ENCODE measurements at regions not wholly inside any gene's neighbourhood (a gene's known extent, or its start where the extent isn't known, plus 50 kb on each side); places are given as distances from the start of the nearest gene placed in this dataset.

DNA sequence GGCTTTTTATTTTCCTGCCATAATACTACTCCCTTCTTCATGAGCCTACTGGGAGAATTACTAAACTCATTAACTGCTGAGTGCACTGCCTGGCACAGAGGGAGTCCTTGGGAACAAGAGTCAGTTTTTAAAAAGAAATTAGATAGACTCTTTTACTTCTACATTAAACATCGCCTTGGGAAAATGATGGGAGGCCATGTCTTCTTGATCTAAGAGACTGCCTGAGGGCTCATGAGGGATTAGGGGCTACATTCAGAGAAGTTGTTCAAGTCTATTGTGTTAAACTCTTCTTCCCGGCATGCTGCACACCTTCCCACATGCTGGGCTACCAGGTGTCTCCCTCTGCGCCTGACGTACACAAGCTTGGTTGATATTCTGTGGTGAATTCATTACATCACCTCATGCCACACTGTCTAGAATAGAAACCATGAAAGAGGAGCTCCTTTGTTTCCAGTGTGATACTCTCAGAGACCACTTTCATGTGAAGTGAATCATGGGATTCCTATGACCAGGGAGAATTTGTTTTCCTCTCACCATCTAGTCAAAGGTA, 1422.3 kb downstream of the AACS start:
- no peak for FAIRE-seq

DNA sequence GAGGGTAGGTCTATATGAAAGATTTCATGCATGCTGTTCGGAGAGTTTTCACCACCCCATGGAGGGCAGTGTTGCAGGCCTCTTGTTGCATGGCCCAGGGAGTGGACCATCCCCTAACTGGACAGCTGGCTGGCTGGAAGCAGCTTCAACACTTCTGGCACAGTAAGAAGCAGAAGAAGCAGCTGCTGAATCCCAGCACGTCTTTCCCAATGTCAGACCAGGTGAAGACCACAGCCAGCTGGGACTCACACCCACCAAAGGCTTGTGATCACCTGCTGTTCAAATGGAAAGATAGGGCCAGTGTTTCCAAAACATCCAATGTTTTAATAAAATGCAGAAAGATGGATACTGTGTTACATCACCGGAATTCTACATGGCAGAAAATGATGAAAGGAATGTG, 1423.6 kb downstream of the AACS start:
- FAIRE-seq: no peak

DNA sequence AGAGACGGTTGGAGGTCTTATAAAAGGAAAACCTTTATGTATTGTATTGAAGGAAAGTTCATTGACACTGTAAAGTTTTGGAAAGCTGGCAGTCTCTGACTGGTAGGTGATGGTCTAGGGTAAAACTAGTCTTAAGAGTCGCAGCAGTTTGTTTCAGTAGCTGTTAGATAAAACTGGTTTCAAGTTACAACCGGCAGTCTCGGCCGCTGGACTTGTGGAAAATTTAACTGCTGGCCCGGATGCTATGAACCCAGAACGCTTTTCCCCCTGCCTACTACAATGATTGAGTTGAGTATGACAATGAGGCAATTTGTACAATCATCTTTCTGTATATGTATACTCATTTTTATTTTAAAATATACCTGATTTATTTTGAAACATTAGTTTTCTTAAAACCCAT, 1426.9 kb downstream of the AACS start:
- no peak for FAIRE-seq

DNA sequence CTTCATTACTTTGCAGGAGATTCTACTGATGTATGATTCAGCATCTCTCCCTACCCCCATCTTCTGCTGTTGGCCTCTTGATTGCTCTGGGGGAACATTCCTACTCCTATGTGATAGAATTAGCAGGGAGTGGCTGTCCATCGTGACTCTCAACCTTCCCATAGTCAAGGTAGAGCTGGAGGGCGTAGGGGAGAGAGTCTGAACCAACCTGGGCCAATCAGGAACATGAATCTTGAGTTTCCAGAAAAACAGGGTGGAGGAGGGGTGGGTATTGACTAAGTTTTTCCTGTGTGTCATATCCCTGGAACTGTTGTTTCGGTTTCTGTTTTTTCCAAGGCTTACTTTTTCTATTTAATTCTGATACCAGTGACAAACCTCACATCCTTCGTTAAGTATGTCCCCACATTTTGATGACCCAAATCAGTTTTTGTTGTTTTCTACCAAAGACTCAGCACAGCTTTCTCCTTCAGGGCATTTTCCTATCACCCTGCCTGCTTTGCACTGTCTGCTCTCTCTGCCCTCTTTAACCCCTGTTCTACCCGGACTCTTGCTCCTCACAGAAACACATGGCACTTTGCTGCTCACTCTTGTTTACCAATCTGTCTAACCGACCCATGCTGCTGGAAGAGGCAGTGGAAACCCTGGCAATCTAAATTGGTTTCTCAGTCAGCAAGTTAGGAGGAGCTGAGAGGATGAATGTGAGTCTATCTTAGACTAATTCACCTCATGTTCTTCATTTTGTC, 1428.3 kb downstream of the AACS start:
- FAIRE-seq: no peak

DNA sequence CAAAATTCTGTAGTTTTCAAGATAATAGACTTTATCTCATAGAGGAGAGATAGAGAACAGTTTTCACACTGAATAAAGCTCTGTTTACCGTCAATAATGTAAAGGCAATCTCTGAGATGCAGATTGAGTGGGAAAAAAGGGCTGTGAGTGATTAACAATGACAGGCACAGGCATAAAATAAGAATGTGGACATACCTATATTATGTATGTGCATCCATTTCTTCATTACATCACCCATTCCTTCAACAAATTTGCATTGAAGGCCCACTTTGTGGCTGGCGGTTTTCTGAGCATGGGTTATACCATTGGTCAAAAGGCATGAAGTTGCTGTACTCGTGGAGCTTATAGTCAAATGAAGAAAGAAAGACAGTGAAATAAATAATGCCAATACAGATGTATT, 1431.0 kb downstream of the AACS start:
- FAIRE-seq: no peak

DNA sequence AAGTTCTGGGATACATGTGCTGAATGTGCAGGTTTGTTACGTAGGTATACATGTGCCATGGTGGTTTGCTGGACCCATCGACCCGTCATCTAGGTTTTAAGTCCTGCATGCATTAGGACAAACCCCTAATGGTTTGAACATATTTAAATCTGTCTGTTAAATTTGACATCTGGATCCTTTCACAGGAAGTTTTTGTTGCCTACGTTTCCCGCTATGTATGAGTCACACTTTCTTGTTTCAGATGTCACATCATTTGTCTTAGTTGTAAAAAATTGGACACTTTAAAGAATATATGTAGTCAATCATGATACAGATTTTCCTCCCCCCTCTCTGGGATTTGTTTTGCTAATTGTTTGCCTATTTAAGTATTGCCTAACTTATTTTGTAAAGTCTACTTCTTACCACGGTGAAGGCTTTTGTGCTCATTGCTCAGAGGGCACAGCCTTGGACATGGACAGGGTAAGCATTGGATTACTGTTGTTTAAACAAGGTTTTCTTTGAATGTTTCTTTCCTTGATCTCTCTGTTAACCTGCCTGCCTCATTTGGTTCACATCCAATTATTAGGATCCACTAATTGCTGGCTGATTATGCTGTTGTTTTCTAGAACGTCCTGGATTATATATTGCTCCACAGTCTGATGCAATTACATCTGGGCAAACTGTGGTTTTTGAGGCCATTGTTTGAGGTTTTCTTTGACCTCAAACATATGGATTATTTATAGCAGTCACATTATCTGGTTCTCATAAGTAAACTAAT, 1441.4 kb downstream of the AACS start:
- FAIRE-seq: no peak

DNA sequence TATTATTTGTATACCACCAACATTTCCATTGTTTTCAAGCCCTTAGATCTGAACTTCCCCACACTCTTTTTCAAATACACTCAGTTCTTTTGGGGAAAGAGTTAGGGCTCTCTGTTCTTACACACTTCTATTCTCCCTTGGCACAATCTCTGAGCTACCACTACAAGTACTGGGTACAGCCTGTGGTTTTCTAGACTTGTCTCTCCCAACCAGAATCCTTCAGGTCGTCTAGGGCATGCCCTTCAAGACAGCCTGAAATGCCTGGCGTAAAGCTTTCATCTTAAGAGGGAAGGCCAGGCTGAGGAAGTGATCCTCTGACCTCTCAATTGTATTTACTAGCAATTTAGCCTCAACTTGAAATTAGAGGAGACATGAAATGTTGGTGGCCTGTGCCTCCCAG, 1442.0 kb downstream of the AACS start:
- FAIRE-seq: no peak

DNA sequence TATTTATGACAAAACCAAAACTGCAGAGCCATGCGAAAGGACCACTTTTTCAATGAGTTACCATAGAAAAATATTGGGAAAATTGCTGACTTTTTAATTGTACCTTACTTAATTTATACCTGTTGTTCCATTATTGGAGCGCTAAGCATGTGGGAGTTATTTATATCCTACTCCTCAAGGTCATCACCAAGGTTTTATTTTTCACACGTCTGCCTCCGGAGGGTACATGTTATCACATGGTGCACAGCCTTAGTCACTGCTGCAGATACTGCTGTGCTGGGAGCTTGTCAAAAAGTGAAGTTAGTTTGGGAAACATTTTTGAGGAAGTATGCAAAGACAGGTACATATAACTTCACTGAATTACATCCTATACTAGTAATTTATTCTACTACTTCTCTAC, 1444.3 kb downstream of the AACS start:
- no peak for FAIRE-seq

DNA sequence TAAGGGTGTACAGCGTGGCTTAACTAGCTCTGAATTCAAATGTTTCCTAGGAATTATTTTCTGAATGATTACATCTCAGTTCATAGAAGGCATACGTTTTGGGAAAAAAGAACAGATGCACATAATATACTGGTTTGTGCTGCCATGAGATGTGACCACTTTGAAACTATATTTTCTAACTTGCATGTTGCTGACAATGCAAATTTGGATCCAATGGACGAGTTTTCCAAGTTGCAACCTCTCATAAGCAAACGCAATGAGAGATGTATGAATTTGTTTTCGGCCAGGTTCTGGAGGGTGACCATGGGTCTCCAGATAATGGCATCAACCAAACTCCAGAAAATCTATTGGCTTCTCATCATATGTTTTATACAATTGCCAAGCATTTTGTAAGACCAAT, 1445.4 kb downstream of the AACS start:
- FAIRE-seq: no peak

DNA sequence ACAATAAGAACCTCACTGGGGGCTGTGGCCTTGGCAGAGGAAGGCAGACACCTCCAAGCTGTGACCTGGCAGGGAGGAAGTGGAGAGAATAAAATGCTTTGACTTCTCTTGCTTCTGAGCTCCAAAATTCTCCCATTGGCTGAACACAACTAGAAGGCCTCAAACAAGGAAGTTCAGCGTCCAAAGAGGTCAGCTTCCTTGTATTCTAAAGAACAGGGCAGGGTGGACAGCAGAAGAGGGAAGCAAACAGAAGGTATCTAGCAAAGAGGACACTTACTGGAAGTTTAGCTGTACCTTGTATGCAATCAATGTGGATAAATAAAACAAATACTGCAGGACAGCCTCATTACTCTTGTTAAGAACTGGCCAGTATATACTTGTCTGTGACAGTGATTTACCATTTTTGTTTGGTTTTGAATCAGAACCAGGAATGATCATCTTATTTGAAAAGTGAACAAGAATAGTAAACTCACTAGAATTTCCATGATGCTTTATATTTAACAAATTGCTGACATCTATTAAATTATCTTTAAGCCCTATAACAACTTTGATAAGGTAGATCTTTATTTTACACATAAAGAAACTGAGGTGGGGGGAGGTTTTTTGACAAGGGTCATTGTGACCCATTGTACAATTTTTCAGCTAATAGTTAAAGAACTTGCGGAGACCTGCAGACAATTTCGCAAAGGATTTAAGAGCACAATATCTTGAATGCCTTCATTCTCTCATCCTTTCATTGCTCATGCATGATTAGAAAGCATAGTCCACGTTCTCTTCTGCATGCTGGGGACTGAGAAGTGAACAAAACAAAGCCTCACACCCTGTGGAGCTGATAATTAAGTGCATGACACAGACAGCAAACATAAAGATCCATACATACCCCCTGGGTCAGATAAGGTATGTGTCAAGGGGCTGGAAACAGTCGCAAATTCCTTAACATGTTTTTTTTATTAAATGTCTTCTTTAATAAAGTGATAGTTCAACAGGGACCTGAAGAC, 1448.0 kb downstream of the AACS start:
- no peak for FAIRE-seq

DNA sequence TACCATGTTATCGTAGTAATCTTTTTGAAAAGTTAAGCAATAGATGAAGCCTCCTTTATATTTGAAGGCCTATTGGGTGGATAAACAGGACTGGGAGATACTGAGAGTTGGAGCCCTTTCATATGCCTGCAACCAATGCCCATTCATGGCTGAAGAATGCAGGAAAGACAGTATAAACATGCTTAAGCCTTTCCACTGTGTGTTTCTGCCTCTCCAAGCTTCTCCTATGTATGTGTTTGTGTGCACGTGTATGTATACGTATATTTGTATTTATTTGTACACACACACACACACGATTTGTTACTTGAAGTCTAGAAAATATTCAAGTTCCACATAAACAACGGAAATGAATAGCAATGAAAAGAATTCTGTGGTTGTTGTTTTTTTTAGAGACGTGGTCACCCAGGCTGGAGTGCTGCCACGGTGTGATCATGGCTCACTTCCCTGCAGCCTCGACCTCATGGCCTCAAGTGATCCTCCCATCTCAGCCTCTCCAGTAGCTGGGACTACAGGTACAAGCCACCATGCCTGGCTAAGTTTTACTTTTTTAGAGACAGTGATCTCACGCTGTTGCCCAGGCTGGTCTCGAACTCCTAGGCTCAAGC, 1453.5 kb downstream of the AACS start:
- FAIRE-seq: no peak

DNA sequence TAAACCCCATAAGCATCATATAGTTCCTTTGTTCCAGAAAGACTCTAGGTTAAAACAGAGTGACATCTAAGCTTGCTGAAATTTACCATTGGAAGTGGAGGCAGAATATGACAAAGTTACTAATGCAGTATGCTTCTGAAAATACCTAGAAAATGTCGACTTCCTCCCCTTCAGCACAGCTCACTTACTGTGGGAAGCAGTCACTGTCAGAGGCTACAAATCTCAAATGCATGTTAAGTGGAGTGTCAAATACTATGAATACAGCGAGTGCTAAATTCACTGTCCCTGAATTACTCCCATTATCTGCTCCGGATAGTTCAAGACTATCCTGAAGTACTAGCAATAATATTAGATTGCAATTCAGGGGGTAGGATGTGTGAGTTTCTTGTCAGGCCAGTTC, 1454.6 kb downstream of the AACS start:
- no peak for FAIRE-seq

DNA sequence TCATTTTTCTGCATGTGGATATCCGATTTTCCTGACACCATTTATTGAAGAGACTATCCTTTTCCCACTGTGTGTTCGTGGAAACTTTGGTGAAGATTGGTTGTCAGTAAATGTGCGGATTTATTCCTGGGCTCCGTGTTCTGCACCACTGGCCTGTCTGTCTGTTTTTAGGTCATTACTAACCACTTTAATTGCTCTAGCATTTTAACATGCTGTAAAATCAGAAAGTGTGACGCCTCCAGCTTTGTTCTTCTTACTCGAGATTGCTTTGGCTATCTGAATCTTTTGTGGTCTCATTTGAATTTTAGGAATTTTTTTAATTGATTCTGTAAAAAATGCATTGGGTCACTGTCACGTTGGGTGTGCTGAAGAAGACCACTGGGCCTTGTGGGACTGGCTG, 1458.7 kb downstream of the AACS start:
- no peak for FAIRE-seq

DNA sequence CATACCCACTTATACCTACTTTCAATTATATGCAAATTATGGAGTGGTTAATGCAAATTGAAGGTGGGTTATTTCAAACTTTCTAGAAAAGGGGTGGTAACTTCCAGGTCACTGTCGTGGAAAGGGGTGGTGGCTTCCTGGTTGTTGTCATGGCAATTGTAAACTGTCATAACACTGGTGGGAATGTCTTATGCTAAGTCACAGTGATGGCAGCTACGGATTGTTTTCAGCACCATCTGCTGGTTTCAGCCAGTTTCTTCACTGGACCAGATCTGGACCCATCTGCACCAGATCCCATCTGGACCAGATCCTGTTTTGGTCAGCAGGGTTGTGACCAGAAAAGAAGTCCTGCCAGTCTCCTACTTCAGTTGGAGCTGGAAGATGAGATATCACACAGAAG, 1469.3 kb downstream of the AACS start:
- no peak for FAIRE-seq

DNA sequence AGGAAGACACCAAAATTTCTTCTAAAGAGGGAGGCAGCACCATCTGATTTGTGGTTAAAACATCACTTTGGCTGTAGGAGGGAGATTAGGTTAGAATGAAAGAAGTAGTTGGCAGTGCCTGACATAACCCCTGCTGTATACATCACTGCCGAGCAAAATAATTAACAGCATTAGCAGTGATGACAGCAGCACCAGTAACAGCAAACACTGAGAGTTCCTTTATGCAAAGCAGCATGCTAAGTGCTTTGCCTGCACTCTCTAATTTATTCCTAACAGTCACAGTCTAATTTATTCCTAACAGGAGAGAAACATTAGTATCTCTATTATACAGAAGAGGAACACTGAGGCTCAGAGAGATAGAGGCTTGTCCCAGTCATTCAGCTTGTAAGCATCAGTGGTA, 1469.7 kb downstream of the AACS start:
- no peak for FAIRE-seq

DNA sequence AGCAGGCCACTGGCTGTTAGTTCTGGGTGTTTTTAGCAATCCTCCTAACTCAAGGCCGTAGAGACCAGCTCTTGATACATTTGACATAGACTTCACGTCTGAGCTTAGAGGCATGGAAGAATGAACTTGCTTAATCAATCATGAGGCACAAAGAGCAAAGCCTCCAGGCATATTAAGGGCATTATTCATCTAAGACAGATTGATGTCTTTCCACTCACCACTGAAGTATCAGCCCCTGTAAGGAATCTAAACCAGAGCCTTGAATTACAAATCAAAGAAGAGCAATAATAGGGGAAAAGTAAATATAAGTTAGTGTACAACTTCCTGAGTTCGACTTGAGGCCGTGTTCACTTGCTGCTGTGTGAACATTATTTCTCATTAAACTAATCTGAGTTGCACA, 1470.7 kb downstream of the AACS start:
- no peak for FAIRE-seq

DNA sequence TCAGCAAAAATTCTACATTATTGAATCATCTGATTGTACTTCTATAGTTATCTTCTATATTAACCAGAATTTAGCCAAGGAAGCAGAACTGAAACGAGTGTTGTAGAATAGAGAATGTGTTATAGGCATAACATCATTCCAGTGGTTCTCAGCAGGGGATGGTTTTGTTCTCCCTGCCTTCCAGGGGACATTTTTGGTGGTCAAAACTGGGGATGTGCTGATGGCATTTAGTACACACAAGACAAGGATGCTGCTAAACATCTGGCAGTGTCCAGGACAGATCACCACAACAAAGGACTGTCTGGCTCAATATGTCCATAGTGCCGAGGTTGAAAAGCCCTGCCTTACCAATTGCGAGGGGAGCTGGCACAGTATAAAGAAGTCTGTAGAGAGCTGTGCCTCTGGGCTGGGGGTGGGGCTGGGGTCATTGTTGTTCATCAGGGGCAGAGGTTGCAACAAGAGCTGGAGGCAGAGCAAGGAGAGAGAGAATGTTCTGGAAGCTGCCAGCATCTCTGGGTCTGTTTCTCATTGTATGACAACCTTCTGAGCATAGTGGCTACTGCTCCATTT, 1472.8 kb downstream of the AACS start:
- FAIRE-seq: no peak

DNA sequence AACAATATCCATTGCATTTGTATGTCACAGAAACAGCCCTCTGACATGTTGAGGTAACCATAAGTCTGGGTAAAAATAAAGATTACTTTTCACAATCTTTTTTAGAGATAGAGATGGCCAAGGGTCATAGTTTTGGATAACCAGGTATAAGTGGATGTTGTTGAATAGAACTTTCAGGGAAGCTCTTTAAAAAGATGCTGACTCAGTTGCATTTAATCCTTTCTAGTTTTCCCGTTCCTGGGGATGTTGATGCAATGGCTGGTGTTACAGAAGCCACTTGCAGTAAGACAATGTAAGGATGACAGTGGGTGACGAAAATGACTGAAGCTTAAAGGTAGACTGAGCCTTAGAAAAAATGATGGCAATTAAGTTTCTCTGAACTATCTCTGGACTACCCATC, 1473.7 kb downstream of the AACS start:
- FAIRE-seq: no peak

DNA sequence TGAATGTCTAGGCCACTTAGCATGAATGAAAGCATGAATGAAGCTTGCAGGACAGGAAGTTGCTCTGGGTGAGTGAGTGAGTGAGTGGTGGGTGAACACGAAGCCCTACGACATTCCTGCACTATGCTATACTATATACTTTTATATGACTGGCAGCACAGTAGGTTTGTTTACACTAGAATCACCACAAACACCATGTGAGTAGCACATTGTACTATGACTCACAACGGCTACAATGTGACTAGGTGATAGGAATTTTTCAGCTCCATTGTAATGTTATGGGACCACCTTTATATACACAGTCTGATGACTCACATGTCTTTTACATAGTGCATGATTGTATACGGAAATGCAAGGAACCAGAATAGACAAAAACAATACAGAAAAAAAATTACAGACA, 1480.2 kb downstream of the AACS start:
- FAIRE-seq: no peak

DNA sequence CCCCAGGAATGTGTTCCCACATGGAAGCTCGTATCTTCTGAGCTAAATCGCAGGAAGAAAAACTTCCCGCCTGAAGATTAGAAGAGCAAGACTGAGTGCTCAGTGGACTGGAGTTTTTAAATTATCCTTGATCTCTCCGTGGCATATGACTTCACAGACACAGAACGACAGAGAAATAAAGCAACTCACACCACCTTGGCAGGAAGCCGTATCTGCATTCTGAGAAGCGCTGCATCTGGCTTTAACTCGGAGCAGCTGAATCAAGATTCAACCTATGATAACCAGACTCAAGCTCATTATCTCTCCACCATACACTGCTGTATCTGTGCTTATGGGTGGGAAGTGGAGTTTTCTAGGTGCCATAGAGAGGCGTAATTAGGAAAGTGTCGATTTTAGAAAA, 1482.7 kb downstream of the AACS start:
- no peak for FAIRE-seq

DNA sequence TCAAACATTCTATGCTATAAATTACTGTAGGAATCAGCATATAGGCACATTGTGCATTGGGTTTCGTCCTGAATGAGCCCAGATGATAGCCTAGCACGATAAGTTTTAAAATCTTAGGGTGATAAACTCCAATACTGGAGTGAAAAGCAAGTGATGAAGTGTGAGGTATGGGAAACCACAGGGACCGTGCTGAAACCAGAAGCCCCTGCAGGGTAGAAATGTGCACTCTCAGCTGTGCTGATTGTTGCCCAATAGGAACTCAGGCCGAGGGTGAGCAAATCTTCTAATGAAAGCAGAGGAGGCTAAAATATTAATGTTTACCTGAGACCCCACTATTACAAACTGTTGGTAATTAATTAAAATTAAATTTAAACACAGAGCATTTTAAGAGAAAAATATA, 1486.6 kb downstream of the AACS start:
- no peak for FAIRE-seq

DNA sequence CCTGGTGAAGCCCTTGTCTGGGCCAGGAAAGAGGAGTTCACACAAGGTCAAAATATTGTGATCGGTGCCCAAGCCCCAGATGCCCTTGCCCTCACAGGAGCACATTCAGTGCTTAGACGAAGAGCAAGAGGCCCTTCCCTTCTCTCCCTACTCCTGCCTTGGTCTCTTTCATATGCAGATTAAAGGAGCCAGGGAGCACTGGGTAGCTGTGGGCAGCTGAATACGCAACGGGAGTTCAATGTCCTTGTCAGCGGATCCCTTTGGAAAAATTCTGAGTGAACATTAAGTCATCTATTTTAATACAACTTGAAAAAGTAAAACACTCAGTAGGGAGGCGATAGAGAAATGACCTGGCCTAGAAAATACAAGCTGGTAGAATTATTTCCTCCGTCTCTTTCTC, 1489.4 kb downstream of the AACS start:
- FAIRE-seq: no peak

Data from colon (tissue), 2 donors.